HepG2 (cell line): ENCODE measurements at regions not wholly inside any gene's neighbourhood (a gene's known extent, or its start where the extent isn't known, plus 50 kb on each side); places are given as distances from the start of the nearest gene placed in this dataset.

Source experiments
- ETV5 ChIP-seq: IDR thresholded peaks from 2 replicates; pipeline ENCODE4 v1.6.1; 2018; ENCODE audit warnings: missing biosample characterization, missing genetic modification reagents, inconsistent platforms, borderline replicate concordance
- FOXA3 ChIP-seq: IDR thresholded peaks from 2 replicates; pipeline ENCODE4 v1.6.1; 2016; ENCODE audit warnings: missing genetic modification reagents, missing compliant biosample characterization
- GATA4 ChIP-seq: sonication (generic); IDR thresholded peaks from 2 replicates; pipeline ENCODE4 v1.6.1; 2016; ENCODE audit warnings: antibody characterized with exemption, low read depth, borderline replicate concordance
- IKZF5 ChIP-seq: IDR thresholded peaks from 2 replicates; pipeline ENCODE4 v1.6.1; 2018; ENCODE audit warnings: missing genetic modification reagents, mild to moderate bottlenecking, missing compliant biosample characterization
- NR1H2 ChIP-seq: sonication (generic); formaldehyde crosslinking; IDR thresholded peaks from 2 replicates; pipeline ENCODE4 v1.8.1; 2022; ENCODE audit warnings: low read depth, missing genetic modification reagents, borderline replicate concordance
- ZEB1 ChIP-seq: IDR thresholded peaks from 2 replicates; pipeline ENCODE4 v1.6.1; 2012; ENCODE audit warnings: mild to moderate bottlenecking, low read depth, inconsistent platforms; ENCODE audit not compliant: insufficient replicate concordance
- ZNF441 ChIP-seq: sonication (generic); formaldehyde crosslinking; IDR thresholded peaks from 2 replicates; pipeline ENCODE4 v1.7.0; 2021; ENCODE audit warnings: missing genetic modification reagents, borderline replicate concordance
- TF ChIP-seq, protein P1 (sequence below): sonication (generic); formaldehyde crosslinking; IDR thresholded peaks from 2 replicates; pipeline ENCODE4 v1.5.0; 2020; ENCODE audit warnings: missing genetic modification reagents
- TF ChIP-seq, protein P2 (sequence below): sonication (generic); formaldehyde crosslinking; IDR thresholded peaks from 2 replicates; pipeline ENCODE4 v1.4.0; 2020; ENCODE audit warnings: missing genetic modification reagents
- TF ChIP-seq, protein P3 (sequence below): conservative IDR thresholded peaks from 2 replicates; pipeline ENCODE4 v1.6.1; 2018; ENCODE audit warnings: missing genetic modification reagents
- TF ChIP-seq, protein P4 (sequence below): sonication (generic); formaldehyde crosslinking; IDR thresholded peaks from 2 replicates; pipeline ENCODE4 v1.5.1; 2020; ENCODE audit warnings: missing genetic modification reagents, mild to moderate bottlenecking, borderline replicate concordance
- TF ChIP-seq, protein P5 (sequence below): sonication (generic); formaldehyde crosslinking; IDR thresholded peaks from 2 replicates; pipeline ENCODE4 v1.4.0; 2020; ENCODE audit warnings: mild to moderate bottlenecking, missing genetic modification reagents

DNA sequence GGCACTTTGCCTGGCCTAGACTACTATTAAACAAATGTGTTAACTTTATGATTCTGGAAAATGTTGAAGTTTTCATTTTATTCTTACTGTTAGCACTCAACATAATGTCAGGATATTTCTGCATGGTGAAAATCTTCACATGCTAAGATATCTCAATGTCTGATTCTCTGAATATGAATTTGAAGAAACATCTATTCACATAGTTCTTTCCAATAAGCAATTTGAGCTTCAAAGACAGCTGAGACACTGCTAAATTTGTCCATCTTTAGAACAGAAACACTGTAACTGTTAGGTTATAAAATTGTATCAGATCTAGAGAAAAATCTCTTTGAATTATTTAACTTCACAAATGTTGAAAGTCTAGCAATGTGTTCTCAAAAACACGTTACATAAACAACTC lies 970.2 kb downstream of the PLOD2 start (continued):
- TF ChIP-seq, protein P1, sequence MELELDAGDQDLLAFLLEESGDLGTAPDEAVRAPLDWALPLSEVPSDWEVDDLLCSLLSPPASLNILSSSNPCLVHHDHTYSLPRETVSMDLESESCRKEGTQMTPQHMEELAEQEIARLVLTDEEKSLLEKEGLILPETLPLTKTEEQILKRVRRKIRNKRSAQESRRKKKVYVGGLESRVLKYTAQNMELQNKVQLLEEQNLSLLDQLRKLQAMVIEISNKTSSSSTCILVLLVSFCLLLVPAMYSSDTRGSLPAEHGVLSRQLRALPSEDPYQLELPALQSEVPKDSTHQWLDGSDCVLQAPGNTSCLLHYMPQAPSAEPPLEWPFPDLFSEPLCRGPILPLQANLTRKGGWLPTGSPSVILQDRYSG (CRISPR knock-in tag): no peak
- no peak for TF ChIP-seq ZNF441 (CRISPR knock-in tag)
- TF ChIP-seq, protein P2, sequence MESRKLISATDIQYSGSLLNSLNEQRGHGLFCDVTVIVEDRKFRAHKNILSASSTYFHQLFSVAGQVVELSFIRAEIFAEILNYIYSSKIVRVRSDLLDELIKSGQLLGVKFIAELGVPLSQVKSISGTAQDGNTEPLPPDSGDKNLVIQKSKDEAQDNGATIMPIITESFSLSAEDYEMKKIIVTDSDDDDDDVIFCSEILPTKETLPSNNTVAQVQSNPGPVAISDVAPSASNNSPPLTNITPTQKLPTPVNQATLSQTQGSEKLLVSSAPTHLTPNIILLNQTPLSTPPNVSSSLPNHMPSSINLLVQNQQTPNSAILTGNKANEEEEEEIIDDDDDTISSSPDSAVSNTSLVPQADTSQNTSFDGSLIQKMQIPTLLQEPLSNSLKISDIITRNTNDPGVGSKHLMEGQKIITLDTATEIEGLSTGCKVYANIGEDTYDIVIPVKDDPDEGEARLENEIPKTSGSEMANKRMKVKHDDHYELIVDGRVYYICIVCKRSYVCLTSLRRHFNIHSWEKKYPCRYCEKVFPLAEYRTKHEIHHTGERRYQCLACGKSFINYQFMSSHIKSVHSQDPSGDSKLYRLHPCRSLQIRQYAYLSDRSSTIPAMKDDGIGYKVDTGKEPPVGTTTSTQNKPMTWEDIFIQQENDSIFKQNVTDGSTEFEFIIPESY: no peak
- no peak for TF ChIP-seq ETV5
- no peak for TF ChIP-seq IKZF5 (CRISPR knock-in tag)
- TF ChIP-seq ZEB1: no peak
- no peak for TF ChIP-seq FOXA3 (CRISPR knock-in tag)
- TF ChIP-seq, protein P3, sequence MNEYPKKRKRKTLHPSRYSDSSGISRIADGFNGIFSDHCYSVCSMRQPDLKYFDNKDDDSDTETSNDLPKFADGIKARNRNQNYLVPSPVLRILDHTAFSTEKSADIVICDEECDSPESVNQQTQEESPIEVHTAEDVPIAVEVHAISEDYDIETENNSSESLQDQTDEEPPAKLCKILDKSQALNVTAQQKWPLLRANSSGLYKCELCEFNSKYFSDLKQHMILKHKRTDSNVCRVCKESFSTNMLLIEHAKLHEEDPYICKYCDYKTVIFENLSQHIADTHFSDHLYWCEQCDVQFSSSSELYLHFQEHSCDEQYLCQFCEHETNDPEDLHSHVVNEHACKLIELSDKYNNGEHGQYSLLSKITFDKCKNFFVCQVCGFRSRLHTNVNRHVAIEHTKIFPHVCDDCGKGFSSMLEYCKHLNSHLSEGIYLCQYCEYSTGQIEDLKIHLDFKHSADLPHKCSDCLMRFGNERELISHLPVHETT (CRISPR knock-in tag): no peak
- TF ChIP-seq NR1H2 (CRISPR knock-in tag): no peak
- TF ChIP-seq, protein P4, sequence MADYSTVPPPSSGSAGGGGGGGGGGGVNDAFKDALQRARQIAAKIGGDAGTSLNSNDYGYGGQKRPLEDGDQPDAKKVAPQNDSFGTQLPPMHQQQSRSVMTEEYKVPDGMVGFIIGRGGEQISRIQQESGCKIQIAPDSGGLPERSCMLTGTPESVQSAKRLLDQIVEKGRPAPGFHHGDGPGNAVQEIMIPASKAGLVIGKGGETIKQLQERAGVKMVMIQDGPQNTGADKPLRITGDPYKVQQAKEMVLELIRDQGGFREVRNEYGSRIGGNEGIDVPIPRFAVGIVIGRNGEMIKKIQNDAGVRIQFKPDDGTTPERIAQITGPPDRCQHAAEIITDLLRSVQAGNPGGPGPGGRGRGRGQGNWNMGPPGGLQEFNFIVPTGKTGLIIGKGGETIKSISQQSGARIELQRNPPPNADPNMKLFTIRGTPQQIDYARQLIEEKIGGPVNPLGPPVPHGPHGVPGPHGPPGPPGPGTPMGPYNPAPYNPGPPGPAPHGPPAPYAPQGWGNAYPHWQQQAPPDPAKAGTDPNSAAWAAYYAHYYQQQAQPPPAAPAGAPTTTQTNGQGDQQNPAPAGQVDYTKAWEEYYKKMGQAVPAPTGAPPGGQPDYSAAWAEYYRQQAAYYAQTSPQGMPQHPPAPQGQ (CRISPR knock-in tag): no peak
- TF ChIP-seq, protein P5, sequence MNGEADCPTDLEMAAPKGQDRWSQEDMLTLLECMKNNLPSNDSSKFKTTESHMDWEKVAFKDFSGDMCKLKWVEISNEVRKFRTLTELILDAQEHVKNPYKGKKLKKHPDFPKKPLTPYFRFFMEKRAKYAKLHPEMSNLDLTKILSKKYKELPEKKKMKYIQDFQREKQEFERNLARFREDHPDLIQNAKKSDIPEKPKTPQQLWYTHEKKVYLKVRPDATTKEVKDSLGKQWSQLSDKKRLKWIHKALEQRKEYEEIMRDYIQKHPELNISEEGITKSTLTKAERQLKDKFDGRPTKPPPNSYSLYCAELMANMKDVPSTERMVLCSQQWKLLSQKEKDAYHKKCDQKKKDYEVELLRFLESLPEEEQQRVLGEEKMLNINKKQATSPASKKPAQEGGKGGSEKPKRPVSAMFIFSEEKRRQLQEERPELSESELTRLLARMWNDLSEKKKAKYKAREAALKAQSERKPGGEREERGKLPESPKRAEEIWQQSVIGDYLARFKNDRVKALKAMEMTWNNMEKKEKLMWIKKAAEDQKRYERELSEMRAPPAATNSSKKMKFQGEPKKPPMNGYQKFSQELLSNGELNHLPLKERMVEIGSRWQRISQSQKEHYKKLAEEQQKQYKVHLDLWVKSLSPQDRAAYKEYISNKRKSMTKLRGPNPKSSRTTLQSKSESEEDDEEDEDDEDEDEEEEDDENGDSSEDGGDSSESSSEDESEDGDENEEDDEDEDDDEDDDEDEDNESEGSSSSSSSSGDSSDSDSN (CRISPR knock-in tag): no peak
- no peak for TF ChIP-seq GATA4
